ENCODE measurements at regions not wholly inside any gene's neighbourhood (a gene's known extent, or its start where the extent isn't known, plus 50 kb on each side); places are given as distances from the start of the nearest gene placed in this dataset.

DNA sequence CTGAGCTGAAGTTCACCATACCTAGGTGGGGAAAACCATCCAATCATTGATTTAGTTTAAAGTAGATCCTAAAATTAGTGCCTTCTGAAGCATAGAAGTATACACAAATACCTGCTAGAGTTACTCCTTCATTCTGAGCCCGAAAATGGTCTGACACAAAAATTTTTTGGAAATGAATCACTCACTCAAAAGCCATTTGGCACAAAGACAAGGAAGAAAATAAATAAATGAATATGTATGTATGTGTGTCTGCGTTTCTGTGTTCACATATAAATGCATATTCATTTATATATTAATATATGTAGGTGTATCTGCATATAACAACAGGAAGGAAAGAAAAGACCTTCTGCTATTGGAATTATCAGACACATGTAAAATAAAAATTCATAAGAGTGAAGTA, 614.4 kb upstream of the PCDH9 start:
- H3F3A ChIP-seq (ENCODE audit: low read length, unreplicated experiment): no peaks in the 10 kb centered on the region
- ChIA-PET CTCF (no interaction called here), POLR2A (ENCODE audit: unreplicated experiment) (no interaction called here)
- H4K20me1 ChIP-seq (ENCODE audit: low read length): no peaks in the 10 kb centered on the region
- no peak overlapping the region for H3K4me3 ChIP-seq (ENCODE audit: low read length)
- ATAC-seq: peak; percentile 61
- H3K9me3 ChIP-seq (ENCODE audit: low read length): no peaks in the 10 kb centered on the region
- H3K4me1 ChIP-seq (ENCODE audit: insufficient read depth, low read length): no peaks in the 10 kb centered on the region
- H2AFZ ChIP-seq (ENCODE audit: low read length): no peak overlapping the region
- H3K79me2 ChIP-seq (ENCODE audit: low read length): no peaks in the 10 kb centered on the region
- no peak overlapping the region for H3K27ac ChIP-seq (ENCODE audit: low read length)
- DNase-seq: peak; percentile 45
- no peak overlapping the region for H3K9ac ChIP-seq (ENCODE audit: low read length)
- H3K27me3 ChIP-seq (ENCODE audit: low read length): no peaks in the 10 kb centered on the region
- no peak for TF ChIP-seq EZH2 (IDR thresholded peaks at IDR 0.05; ENCODE audit: low read length, unreplicated experiment)
- TF ChIP-seq, protein P1, sequence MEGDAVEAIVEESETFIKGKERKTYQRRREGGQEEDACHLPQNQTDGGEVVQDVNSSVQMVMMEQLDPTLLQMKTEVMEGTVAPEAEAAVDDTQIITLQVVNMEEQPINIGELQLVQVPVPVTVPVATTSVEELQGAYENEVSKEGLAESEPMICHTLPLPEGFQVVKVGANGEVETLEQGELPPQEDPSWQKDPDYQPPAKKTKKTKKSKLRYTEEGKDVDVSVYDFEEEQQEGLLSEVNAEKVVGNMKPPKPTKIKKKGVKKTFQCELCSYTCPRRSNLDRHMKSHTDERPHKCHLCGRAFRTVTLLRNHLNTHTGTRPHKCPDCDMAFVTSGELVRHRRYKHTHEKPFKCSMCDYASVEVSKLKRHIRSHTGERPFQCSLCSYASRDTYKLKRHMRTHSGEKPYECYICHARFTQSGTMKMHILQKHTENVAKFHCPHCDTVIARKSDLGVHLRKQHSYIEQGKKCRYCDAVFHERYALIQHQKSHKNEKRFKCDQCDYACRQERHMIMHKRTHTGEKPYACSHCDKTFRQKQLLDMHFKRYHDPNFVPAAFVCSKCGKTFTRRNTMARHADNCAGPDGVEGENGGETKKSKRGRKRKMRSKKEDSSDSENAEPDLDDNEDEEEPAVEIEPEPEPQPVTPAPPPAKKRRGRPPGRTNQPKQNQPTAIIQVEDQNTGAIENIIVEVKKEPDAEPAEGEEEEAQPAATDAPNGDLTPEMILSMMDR (conservative IDR thresholded peaks at IDR 0.05; ENCODE audit: low read depth, low read length): no peak
- TF ChIP-seq EZH2phosphoT487 (IDR thresholded peaks at IDR 0.05; ENCODE audit: borderline replicate concordance, low read length): no peak
- no peaks in the 10 kb centered on the region for H3K9me2 ChIP-seq (replicated peaks; ENCODE audit: low read length)
- BruUV-seq (replicated peaks): no TSS peak
- no peaks in the 10 kb centered on the region for H3K36me3 ChIP-seq (ENCODE audit: low read depth, low read length)
- intact Hi-C loops (cut with micrococcal nuclease): no loop called here
- H3K4me2 ChIP-seq (ENCODE audit: low read length): no peak overlapping the region

DNA sequence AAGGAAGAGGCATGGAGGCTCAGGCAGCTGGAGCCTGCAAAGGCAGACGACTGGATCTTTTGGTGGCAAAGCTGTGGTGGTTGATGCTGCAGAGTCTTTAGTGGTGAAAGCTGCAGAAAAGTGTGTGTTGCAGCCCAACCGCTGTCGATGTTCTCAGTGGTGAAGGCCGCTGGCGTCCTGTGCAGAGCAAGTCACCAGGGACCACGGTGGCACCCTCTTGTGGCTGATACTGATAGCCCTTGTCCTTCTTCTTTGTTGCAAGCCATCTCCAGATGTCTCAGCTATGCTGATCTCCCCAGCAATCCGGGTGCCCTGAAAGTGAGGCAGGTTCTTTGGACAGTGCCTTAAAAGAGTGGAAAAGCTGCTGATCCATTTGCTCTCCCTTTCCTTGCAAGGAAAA, 610.9 kb upstream of the PCDH9 start:
- no peaks in the 10 kb centered on the region for H3K4me1 ChIP-seq (ENCODE audit: insufficient read depth, low read length)
- no peaks in the 10 kb centered on the region for H3K9me2 ChIP-seq (replicated peaks; ENCODE audit: low read length)
- TF ChIP-seq EZH2 (IDR thresholded peaks at IDR 0.05; ENCODE audit: low read length, unreplicated experiment): no peak
- TF ChIP-seq, protein P1 (conservative IDR thresholded peaks at IDR 0.05; ENCODE audit: low read depth, low read length): peak; percentile 25; the same call in 1 of the 2 replicates
- H3K4me3 ChIP-seq (ENCODE audit: low read length): no peak overlapping the region
- intact Hi-C loops (cut with micrococcal nuclease): no loop called here
- no peak overlapping the region for H3K27ac ChIP-seq (ENCODE audit: low read length)
- no TSS peak for BruUV-seq (replicated peaks)
- CTCF ChIA-PET: no interaction called here
- no peak overlapping the region for H3K9ac ChIP-seq (ENCODE audit: low read length)
- DNase-seq: no peak
- no peak for ATAC-seq
- no peak overlapping the region for H3K4me2 ChIP-seq (ENCODE audit: low read length)
- H3K9me3 ChIP-seq (ENCODE audit: low read length): no peaks in the 10 kb centered on the region
- H2AFZ ChIP-seq (ENCODE audit: low read length): no peak overlapping the region
- POLR2A ChIA-PET (ENCODE audit: unreplicated experiment): no interaction called here
- H3K79me2 ChIP-seq (ENCODE audit: low read length): no peaks in the 10 kb centered on the region
- H3F3A ChIP-seq (ENCODE audit: low read length, unreplicated experiment): no peaks in the 10 kb centered on the region
- no peaks in the 10 kb centered on the region for H3K27me3 ChIP-seq (ENCODE audit: low read length)
- H4K20me1 ChIP-seq (ENCODE audit: low read length): no peaks in the 10 kb centered on the region
- H3K36me3 ChIP-seq (ENCODE audit: low read depth, low read length): no peaks in the 10 kb centered on the region

DNA sequence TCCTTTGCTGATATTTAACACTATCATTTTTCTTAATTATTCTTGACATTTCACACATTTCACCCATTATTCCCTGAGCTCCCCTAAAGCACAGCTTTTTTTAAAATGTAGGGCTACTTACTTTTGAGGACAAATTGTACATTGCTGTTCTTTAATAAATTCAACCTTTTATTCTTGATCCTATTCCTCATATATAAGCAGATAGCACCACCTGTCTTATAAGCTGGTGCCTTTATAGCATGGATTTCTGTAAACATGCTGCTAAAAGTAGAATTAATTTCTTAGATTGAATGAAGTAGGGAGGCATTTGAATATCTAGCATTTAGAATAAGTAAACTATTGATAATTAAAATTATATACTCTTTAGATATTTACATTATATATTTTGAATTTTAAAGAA, 603.4 kb upstream of the PCDH9 start:
- Histone ChIP-seq H3K36me3 (ENCODE audit: low read depth, low read length) (no peaks in the 10 kb centered on the region), H3K9ac (ENCODE audit: low read length) (no peak overlapping the region), H3K4me3 (ENCODE audit: low read length) (no peak overlapping the region), H4K20me1 (ENCODE audit: low read length) (no peaks in the 10 kb centered on the region), H3K9me3 (ENCODE audit: low read length) (no peaks in the 10 kb centered on the region), H3K79me2 (ENCODE audit: low read length) (no peaks in the 10 kb centered on the region), H3K9me2 (replicated peaks; ENCODE audit: low read length) (no peaks in the 10 kb centered on the region), H2AFZ (ENCODE audit: low read length) (no peak overlapping the region), H3F3A (ENCODE audit: low read length, unreplicated experiment) (no peaks in the 10 kb centered on the region), H3K4me2 (ENCODE audit: low read length) (no peak overlapping the region), H3K27me3 (ENCODE audit: low read length) (no peaks in the 10 kb centered on the region), H3K4me1 (ENCODE audit: insufficient read depth, low read length) (no peaks in the 10 kb centered on the region), H3K27ac (ENCODE audit: low read length) (no peak overlapping the region)
- POLR2A ChIA-PET (ENCODE audit: unreplicated experiment): no interaction called here
- TF ChIP-seq, protein P1 (conservative IDR thresholded peaks at IDR 0.05; ENCODE audit: low read depth, low read length): no peak
- TF ChIP-seq EZH2 (IDR thresholded peaks at IDR 0.05; ENCODE audit: low read length, unreplicated experiment): no peak
- no peak for TF ChIP-seq EZH2phosphoT487 (IDR thresholded peaks at IDR 0.05; ENCODE audit: borderline replicate concordance, low read length)
- intact Hi-C loops (cut with micrococcal nuclease): loop anchor here (1.0 kb wide), 1 partner anchor 395 kb away; no protein-coding TSS in a partner anchor
- no TSS peak for BruUV-seq (replicated peaks)
- DNase-seq (no peak), ATAC-seq (no peak)
- CTCF ChIA-PET: no interaction called here

Data from PC-3 (cell line).